IPS-15b (cell line): ENCODE measurements at regions not wholly inside any gene's neighbourhood (a gene's known extent, or its start where the extent isn't known, plus 50 kb on each side); places are given as distances from the start of the nearest gene placed in this dataset.

Source experiments
- H3K27me3 ChIP-seq: one replicate; pipeline ENCODE4 v1.6.1; 2013; ENCODE audit warnings: low read length; ENCODE audit not compliant: control insufficient read depth, insufficient read depth
- H3K36me3 ChIP-seq: one replicate; pipeline ENCODE4 v1.6.1; 2013; ENCODE audit warnings: low read length; ENCODE audit not compliant: control insufficient read depth, insufficient read depth
- H3K4me1 ChIP-seq: one replicate; pipeline ENCODE4 v1.6.1; 2013; ENCODE audit warnings: mild to moderate bottlenecking, low read length; ENCODE audit not compliant: control insufficient read depth, insufficient read depth
- H3K4me3 ChIP-seq: one replicate; pipeline ENCODE4 v1.5.1; 2013; ENCODE audit warnings: low read depth, low read length
- H3K9ac ChIP-seq: one replicate; pipeline ENCODE4 v1.6.1; 2013; ENCODE audit warnings: low read depth, mild to moderate bottlenecking, low read length
- H3K9me3 ChIP-seq: one replicate; pipeline ENCODE4 v1.6.1; 2013; ENCODE audit warnings: mild to moderate bottlenecking, low read length; ENCODE audit not compliant: control insufficient read depth, insufficient read depth

GRCh38 chr3:144655423-144655822 lies 683.8 kb downstream of the DIPK2A start:
- no peaks in the 10 kb centered on the region for H3K9me3 ChIP-seq
- H3K36me3 ChIP-seq: no peaks in the 10 kb centered on the region
- H3K4me3 ChIP-seq: no peak overlapping the region
- no peaks in the 10 kb centered on the region for H3K27me3 ChIP-seq
- H3K4me1 ChIP-seq: no peaks in the 10 kb centered on the region
- no peak overlapping the region for H3K9ac ChIP-seq

GRCh38 chr3:144660186-144660585 lies 688.6 kb downstream of the DIPK2A start:
- Histone ChIP-seq H3K9ac (no peak overlapping the region), H3K27me3 (no peaks in the 10 kb centered on the region), H3K36me3 (no peaks in the 10 kb centered on the region), H3K9me3 (peaks cover 1% of the 10 kb centered on the region), H3K4me3 (no peak overlapping the region), H3K4me1 (no peaks in the 10 kb centered on the region)

- H3K27me3 ChIP-seq: no peaks in the 10 kb centered on the region
- no peaks in the 10 kb centered on the region for H3K36me3 ChIP-seq
- no peak overlapping the region for H3K4me3 ChIP-seq
- no peaks in the 10 kb centered on the region for H3K4me1 ChIP-seq
- H3K9ac ChIP-seq: no peak overlapping the region
- H3K9me3 ChIP-seq: peaks cover 7% of the 10 kb centered on the region
These were observed 691.1 kb downstream of the DIPK2A start for GRCh38 chr3:144662729-144663128.

GRCh38 chr3:144663456-144664436 lies 692.1 kb downstream of the DIPK2A start:
- H3K27me3 ChIP-seq: no peaks in the 10 kb centered on the region
- no peak overlapping the region for H3K4me3 ChIP-seq
- peaks cover 7% of the 10 kb centered on the region for H3K9me3 ChIP-seq
- no peaks in the 10 kb centered on the region for H3K4me1 ChIP-seq
- H3K36me3 ChIP-seq: no peaks in the 10 kb centered on the region
- H3K9ac ChIP-seq: no peak overlapping the region

GRCh38 chr3:144665567-144666053 lies 694.0 kb downstream of the DIPK2A start:
- no peaks in the 10 kb centered on the region for H3K36me3 ChIP-seq
- no peaks in the 10 kb centered on the region for H3K4me1 ChIP-seq
- H3K4me3 ChIP-seq: no peak overlapping the region
- no peaks in the 10 kb centered on the region for H3K27me3 ChIP-seq
- H3K9ac ChIP-seq: no peak overlapping the region
- H3K9me3 ChIP-seq: peaks cover 7% of the 10 kb centered on the region

DNA sequence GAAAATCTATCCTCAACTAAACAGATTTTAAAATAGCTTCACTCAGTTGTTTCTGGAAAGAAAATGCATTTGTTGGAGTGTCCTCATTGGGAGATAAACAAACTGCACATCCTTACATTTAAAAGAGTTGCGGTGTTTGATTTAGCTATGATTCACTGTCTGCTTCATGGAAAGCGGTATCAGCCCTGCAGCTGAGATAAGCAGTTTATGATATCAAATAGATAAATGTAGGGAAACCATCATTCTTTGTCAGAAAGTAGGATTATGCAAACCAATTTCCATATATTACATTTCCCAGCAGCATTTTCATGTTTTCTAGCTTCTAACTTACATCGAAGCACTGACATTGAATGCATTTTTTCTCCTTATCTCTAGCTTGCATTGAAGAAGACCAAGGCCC lies 698.9 kb downstream of the DIPK2A start:
- no peaks in the 10 kb centered on the region for H3K27me3 ChIP-seq
- H3K9me3 ChIP-seq: peaks cover 1% of the 10 kb centered on the region
- H3K9ac ChIP-seq: no peak overlapping the region
- H3K36me3 ChIP-seq: no peaks in the 10 kb centered on the region
- no peak overlapping the region for H3K4me3 ChIP-seq
- no peaks in the 10 kb centered on the region for H3K4me1 ChIP-seq

- H3K27me3 ChIP-seq: no peaks in the 10 kb centered on the region
- H3K36me3 ChIP-seq: no peaks in the 10 kb centered on the region
- no peaks in the 10 kb centered on the region for H3K9me3 ChIP-seq
- no peak overlapping the region for H3K9ac ChIP-seq
- H3K4me3 ChIP-seq: no peak overlapping the region
- no peaks in the 10 kb centered on the region for H3K4me1 ChIP-seq
These were observed 705.5 kb downstream of the DIPK2A start for GRCh38 chr3:144677103-144677502.

DNA sequence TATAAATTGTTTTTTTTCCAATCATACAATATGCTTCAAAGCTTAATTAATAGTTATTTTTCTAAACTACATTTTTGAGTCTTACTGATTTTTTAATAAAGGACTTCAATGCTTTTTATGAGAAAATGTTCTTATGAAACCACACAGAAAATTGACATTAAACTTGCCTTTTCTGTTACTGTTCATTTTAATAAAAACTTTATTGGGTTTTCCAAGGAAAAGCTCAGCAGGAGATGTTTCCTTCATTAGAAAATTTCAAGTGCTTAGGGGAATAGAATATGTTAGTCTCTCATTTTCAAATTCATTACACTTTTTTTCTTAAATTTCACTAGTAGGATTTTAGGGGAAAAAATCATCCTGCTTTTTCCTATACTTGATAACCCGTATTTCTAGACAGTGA lies 711.4 kb downstream of the DIPK2A start:
- Histone ChIP-seq H3K9me3 (no peaks in the 10 kb centered on the region), H3K4me3 (no peak overlapping the region), H3K27me3 (no peaks in the 10 kb centered on the region), H3K9ac (no peak overlapping the region), H3K4me1 (no peaks in the 10 kb centered on the region), H3K36me3 (no peaks in the 10 kb centered on the region)

DNA sequence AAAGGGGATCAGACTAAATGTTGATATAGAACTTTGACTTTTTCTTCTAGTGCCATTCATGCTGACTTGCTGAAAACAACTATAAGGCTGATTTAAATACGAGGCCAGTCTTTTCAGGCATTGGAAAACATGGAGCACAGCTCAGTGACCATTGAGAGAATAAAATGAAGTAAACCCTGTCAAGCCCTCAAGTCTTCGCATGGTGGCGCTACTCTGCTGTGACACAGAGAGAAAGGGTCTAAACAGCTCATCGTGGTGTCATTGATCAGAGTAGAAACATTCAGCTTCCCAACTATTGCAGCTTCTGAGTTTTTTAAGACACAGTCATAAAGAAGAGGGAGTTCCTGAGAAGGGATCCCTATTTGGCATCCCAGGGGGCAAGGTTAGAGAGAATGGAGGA lies 716.2 kb downstream of the DIPK2A start:
- no peaks in the 10 kb centered on the region for H3K9me3 ChIP-seq
- no peak overlapping the region for H3K9ac ChIP-seq
- no peaks in the 10 kb centered on the region for H3K36me3 ChIP-seq
- no peaks in the 10 kb centered on the region for H3K27me3 ChIP-seq
- H3K4me1 ChIP-seq: no peaks in the 10 kb centered on the region
- H3K4me3 ChIP-seq: no peak overlapping the region

- Histone ChIP-seq H3K4me1 (no peaks in the 10 kb centered on the region), H3K9ac (no peak overlapping the region), H3K4me3 (no peak overlapping the region), H3K27me3 (no peaks in the 10 kb centered on the region), H3K9me3 (no peaks in the 10 kb centered on the region), H3K36me3 (no peaks in the 10 kb centered on the region)
These were observed 720.9 kb downstream of the DIPK2A start for GRCh38 chr3:144692488-144692887.

DNA sequence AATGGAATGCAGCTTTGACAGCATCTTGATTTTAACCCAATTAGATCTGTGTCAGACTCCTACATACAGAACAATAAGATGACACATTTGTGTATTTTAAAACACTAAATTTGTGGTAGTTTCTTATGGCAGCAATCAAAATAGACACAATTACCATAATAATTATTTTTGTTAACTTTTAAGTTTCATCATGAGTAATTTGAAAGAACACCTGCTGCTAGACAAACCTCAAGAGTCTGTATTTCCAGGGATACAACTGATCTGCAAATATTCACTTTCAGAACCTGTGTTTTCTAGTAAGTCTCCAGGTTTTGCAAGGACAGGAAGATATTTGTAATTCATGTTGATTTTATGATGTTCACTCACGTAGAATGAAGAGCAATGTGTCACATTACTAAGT lies 736.8 kb downstream of the DIPK2A start:
- no peak overlapping the region for H3K4me3 ChIP-seq
- no peaks in the 10 kb centered on the region for H3K9me3 ChIP-seq
- H3K4me1 ChIP-seq: no peaks in the 10 kb centered on the region
- no peak overlapping the region for H3K9ac ChIP-seq
- H3K36me3 ChIP-seq: no peaks in the 10 kb centered on the region
- no peaks in the 10 kb centered on the region for H3K27me3 ChIP-seq

DNA sequence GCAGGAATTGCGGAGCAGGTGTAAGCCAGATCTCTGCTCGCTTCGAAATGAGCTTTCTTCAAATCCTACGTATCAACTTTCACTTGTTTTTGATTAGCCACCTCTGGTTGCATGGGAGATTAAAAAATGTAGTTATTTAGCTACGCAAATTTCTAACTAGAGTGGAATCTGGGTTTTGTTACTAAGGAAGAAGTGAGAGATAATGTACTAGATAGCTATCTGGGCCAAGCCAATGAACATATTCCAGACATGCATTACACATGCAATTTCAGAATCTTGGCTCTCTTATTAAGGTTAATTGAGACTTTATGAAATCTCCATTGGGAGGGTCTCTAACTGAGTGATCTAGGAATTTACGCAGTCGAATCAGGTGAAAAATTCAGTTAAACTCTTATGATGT lies 765.7 kb downstream of the DIPK2A start:
- H3K4me1 ChIP-seq: no peaks in the 10 kb centered on the region
- no peaks in the 10 kb centered on the region for H3K36me3 ChIP-seq
- no peaks in the 10 kb centered on the region for H3K9me3 ChIP-seq
- no peak overlapping the region for H3K4me3 ChIP-seq
- H3K9ac ChIP-seq: no peak overlapping the region
- no peaks in the 10 kb centered on the region for H3K27me3 ChIP-seq
